SK-N-SH (cell line): ENCODE measurements at regions not wholly inside any gene's neighbourhood (a gene's known extent, or its start where the extent isn't known, plus 50 kb on each side); places are given as distances from the start of the nearest gene placed in this dataset.

Experiments used
- CHD2 ChIP-seq: fragments of 150-350 bp; IDR thresholded peaks from 2 replicates; pipeline ENCODE4 v1.6.1; 2018; ENCODE audit warnings: low read length; ENCODE audit not compliant: partially characterized antibody
- CTCF ChIP-seq: fragments of 200-600 bp; sonication (generic); IDR thresholded peaks from 2 replicates; pipeline ENCODE4 v1.6.1; 2017; ENCODE audit warnings: antibody characterized with exemption, mild to moderate bottlenecking, moderate library complexity
- ELF1 ChIP-seq: IDR thresholded peaks from 2 replicates; pipeline ENCODE4 v1.4.0; 2012
- EP300 ChIP-seq, 2 experiments: IDR thresholded peaks; 2 replicates each; pipeline versions ENCODE4 v1.4.0 to v1.6.1; 2012; ENCODE audit warnings: borderline replicate concordance in 1 of 2, low read depth in 1 of 2, low read length in 1 of 2
- EZH2phosphoT487 ChIP-seq: fragments of 200-600 bp; sonication (generic); IDR thresholded peaks from 2 replicates; pipeline ENCODE4 v1.6.1; 2017; ENCODE audit warnings: low read depth, mixed run types, mild to moderate bottlenecking, antibody characterized with exemption, moderate library complexity, borderline replicate concordance
- FOXJ3 ChIP-seq: sonication (generic); formaldehyde crosslinking; IDR thresholded peaks from 2 replicates; pipeline ENCODE4 v1.5.1; 2020; ENCODE audit warnings: mild to moderate bottlenecking, missing genetic modification reagents
- JUND ChIP-seq: IDR thresholded peaks from 2 replicates; pipeline ENCODE4 v1.4.0; 2012
- POLR2AphosphoS5 ChIP-seq: IDR thresholded peaks from 2 replicates; pipeline ENCODE4 v1.6.1; 2012; ENCODE audit warnings: low read depth, low read length
- REST ChIP-seq: IDR thresholded peaks from 2 replicates; pipeline ENCODE4 v1.6.1; 2012; ENCODE audit warnings: mild to moderate bottlenecking, low read depth, low read length, moderate library complexity
- TAF1 ChIP-seq: IDR thresholded peaks from 2 replicates; pipeline ENCODE4 v1.6.1; 2012; ENCODE audit warnings: low read depth, mild to moderate bottlenecking, low read length, moderate library complexity, borderline replicate concordance
- USF2 ChIP-seq: fragments of 150-350 bp; IDR thresholded peaks from 2 replicates; pipeline ENCODE4 v1.6.1; 2017; ENCODE audit warnings: antibody characterized with exemption, low read length, low read depth, borderline replicate concordance

- TF ChIP-seq ELF1 = no peak
- TF ChIP-seq EZH2phosphoT487 = no peak
- TF ChIP-seq CTCF = no peak
- no peak for TF ChIP-seq POLR2AphosphoS5
- TF ChIP-seq REST = no peak
- no peak for TF ChIP-seq CHD2
- TF ChIP-seq USF2 = no peak
- TF ChIP-seq EP300 (IDR thresholded peaks at IDR 0.05; ENCODE audit: borderline replicate concordance in 1 of 2, low read depth in 1 of 2, low read length in 1 of 2) = no peak
- TF ChIP-seq FOXJ3 (CRISPR knock-in tag) = no peak
- no peak for TF ChIP-seq TAF1
- no peak for TF ChIP-seq JUND
Observed at GRCh38 chr1:181205901-181206300, 117.4 kb downstream of the IER5 start.
